ENCODE measurements at regions not wholly inside any gene's neighbourhood (a gene's known extent, or its start where the extent isn't known, plus 50 kb on each side); places are given as distances from the start of the nearest gene placed in this dataset.
A peak's percentile ranks its signal among the peaks of the same experiment; 100 is the strongest.

GRCh38 chr6:144343701-144344428 is 58.7 kb downstream of the UTRN start (continued):
- TF ChIP-seq AHDC1 (CRISPR knock-in tag; IDR thresholded peaks at IDR 0.05; ENCODE audit: borderline replicate concordance) (peak; percentile 95; the same call in 1 of the 2 replicates), ZNF607 (CRISPR knock-in tag; IDR thresholded peaks at IDR 0.05; ENCODE audit: borderline replicate concordance) (peak; percentile 40; the same call in 1 of the 2 replicates), AKNA (CRISPR knock-in tag; IDR thresholded peaks at IDR 0.05; ENCODE audit: borderline replicate concordance) (no peak), ZNF274 (CRISPR knock-in tag; IDR thresholded peaks at IDR 0.05) (no peak), ZNF335 (CRISPR knock-in tag; IDR thresholded peaks at IDR 0.05) (no peak), KDM6A (CRISPR knock-in tag; IDR thresholded peaks at IDR 0.05; ENCODE audit: low read depth) (peak; percentile 63), GRHL1 (CRISPR knock-in tag; conservative IDR thresholded peaks at IDR 0.05) (no peak), RBAK (CRISPR knock-in tag; IDR thresholded peaks at IDR 0.05) (no peak), ZNF576 (CRISPR knock-in tag; IDR thresholded peaks at IDR 0.05) (no peak), POGZ (CRISPR knock-in tag; IDR thresholded peaks at IDR 0.05) (no peak; the same call in 1 of the 2 replicates), IRX3 (CRISPR knock-in tag; IDR thresholded peaks at IDR 0.05; ENCODE audit: borderline replicate concordance, low read depth) (no peak), HMGXB4 (CRISPR knock-in tag; IDR thresholded peaks at IDR 0.05; ENCODE audit: borderline replicate concordance in 1 of 2, low read depth in 1 of 2) (peak in 1 of 2 experiments; percentile 54; a peak in 2 of 4 replicates), XBP1 (CRISPR knock-in tag; IDR thresholded peaks at IDR 0.05) (no peak), ZNF143 (CRISPR knock-in tag; IDR thresholded peaks at IDR 0.05) (peak; percentile 79)

Measured in HepG2 (cell line).